SJSA1 (cell line): ENCODE measurements at regions not wholly inside any gene's neighbourhood (a gene's known extent, or its start where the extent isn't known, plus 50 kb on each side); places are given as distances from the start of the nearest gene placed in this dataset.

ENCODE experiments used
- DNase-seq, 2 experiments: peaks; one replicate each; pipeline ENCODE4 v3.0.0-alpha.2; 2015 to 2020; ENCODE audit warnings: low spot score in 2 of 2, low read depth in 1 of 2
- H3K27ac ChIP-seq: fragments of 250-450 bp; sonication (Bioruptor Pico); 2 replicates; pipeline ENCODE4 v1.5.1; 2020; ENCODE audit warnings: mild to moderate bottlenecking, moderate library complexity
- H3K27me3 ChIP-seq: fragments of 250-450 bp; sonication (Bioruptor Pico); replicated peaks from 2 replicates; pipeline ENCODE4 v1.5.1; 2020; ENCODE audit warnings: mild to moderate bottlenecking, moderate library complexity
- H3K36me3 ChIP-seq: fragments of 250-450 bp; sonication (Bioruptor Pico); 2 replicates; pipeline ENCODE4 v1.5.1; 2020; ENCODE audit warnings: mild to moderate bottlenecking
- H3K4me1 ChIP-seq: fragments of 250-450 bp; sonication (Bioruptor Pico); replicated peaks from 2 replicates; pipeline ENCODE4 v1.6.1; 2021; ENCODE audit warnings: mild to moderate bottlenecking
- H3K4me3 ChIP-seq: fragments of 250-450 bp; sonication (Bioruptor Pico); 2 replicates; pipeline ENCODE4 v1.5.1; 2020; ENCODE audit warnings: mild to moderate bottlenecking
- H3K9me3 ChIP-seq: fragments of 250-450 bp; sonication (Bioruptor Pico); replicated peaks from 2 replicates; pipeline ENCODE4 v1.5.1; 2020; ENCODE audit warnings: mild to moderate bottlenecking

- H3K27me3 ChIP-seq: no peaks in the 10 kb centered on the region
- H3K9me3 ChIP-seq: no peaks in the 10 kb centered on the region
- no peaks in the 10 kb centered on the region for H3K36me3 ChIP-seq
- DNase-seq: no peak
- H3K4me3 ChIP-seq: no peak overlapping the region
- H3K27ac ChIP-seq: no peak overlapping the region
- H3K4me1 ChIP-seq: no peaks in the 10 kb centered on the region
Measured at GRCh38 chr11:103547691-103548090, 438.5 kb downstream of the DYNC2H1 start.

- Histone ChIP-seq H3K4me3 (no peak overlapping the region), H3K27me3 (no peaks in the 10 kb centered on the region), H3K36me3 (no peaks in the 10 kb centered on the region), H3K9me3 (no peaks in the 10 kb centered on the region), H3K27ac (no peak overlapping the region), H3K4me1 (no peaks in the 10 kb centered on the region)
- DNase-seq: no peak
Measured at GRCh38 chr11:103548838-103549237, 439.6 kb downstream of the DYNC2H1 start.

GRCh38 chr11:103550811-103551210 is 441.6 kb downstream of the DYNC2H1 start:
- H3K27me3 ChIP-seq: no peaks in the 10 kb centered on the region
- H3K27ac ChIP-seq: no peak overlapping the region
- H3K36me3 ChIP-seq: no peaks in the 10 kb centered on the region
- H3K9me3 ChIP-seq: no peaks in the 10 kb centered on the region
- H3K4me1 ChIP-seq: no peaks in the 10 kb centered on the region
- DNase-seq: no peak
- no peak overlapping the region for H3K4me3 ChIP-seq

- H3K27ac ChIP-seq: no peak overlapping the region
- H3K4me1 ChIP-seq: no peaks in the 10 kb centered on the region
- no peaks in the 10 kb centered on the region for H3K36me3 ChIP-seq
- DNase-seq: no peak
- H3K4me3 ChIP-seq: no peak overlapping the region
- H3K27me3 ChIP-seq: no peaks in the 10 kb centered on the region
- H3K9me3 ChIP-seq: no peaks in the 10 kb centered on the region
Measured at GRCh38 chr11:103552086-103552485, 442.9 kb downstream of the DYNC2H1 start.

DNA sequence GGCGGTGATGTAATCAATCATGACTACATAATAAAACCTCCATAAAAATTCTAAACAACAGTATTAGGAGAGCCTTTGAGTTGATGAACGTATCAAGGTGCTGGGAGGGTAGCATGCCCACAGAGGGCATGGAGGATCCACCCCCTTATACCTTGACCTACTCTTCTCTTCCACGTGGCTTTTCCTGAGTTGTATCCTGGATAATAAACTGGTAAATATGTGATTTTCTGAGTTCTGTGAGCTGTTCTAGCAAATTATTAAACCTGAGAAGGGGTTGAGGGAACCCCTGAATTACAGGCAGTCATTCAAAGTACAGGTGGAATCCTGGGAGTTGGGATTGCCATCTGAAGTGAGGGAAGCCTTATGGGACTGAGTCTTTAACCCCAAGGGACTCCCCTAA is 446.9 kb downstream of the DYNC2H1 start:
- H3K27ac ChIP-seq: no peak overlapping the region
- DNase-seq: no peak
- no peaks in the 10 kb centered on the region for H3K4me1 ChIP-seq
- H3K9me3 ChIP-seq: no peaks in the 10 kb centered on the region
- H3K27me3 ChIP-seq: no peaks in the 10 kb centered on the region
- H3K36me3 ChIP-seq: no peaks in the 10 kb centered on the region
- H3K4me3 ChIP-seq: no peak overlapping the region

- Histone ChIP-seq H3K4me3 (no peak overlapping the region), H3K27me3 (no peaks in the 10 kb centered on the region), H3K4me1 (no peaks in the 10 kb centered on the region), H3K36me3 (no peaks in the 10 kb centered on the region), H3K27ac (no peak overlapping the region), H3K9me3 (no peaks in the 10 kb centered on the region)
- DNase-seq: no peak
Measured at GRCh38 chr11:103566116-103566515, 456.9 kb downstream of the DYNC2H1 start.

DNA sequence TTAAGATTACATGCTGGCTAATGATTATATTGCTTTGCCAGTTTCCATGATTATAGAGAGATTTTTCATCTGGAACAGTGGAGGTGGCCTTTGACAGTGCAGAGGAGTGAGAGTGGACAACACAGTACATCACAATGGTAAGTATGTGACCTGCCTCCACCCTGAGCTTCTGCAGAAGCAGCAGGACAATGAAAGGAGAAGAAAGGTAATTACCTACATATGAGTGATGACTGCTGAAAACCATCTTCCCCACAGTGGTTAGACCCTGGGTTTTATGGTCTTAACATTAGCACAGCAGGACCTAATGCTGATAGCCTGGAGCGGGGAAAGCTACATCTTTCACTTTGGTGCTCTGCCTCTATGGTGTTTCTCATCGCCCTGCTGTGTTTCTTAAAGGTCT is 454.7 kb upstream of the DDI1 start:
- Histone ChIP-seq H3K27me3 (no peaks in the 10 kb centered on the region), H3K4me3 (no peak overlapping the region), H3K27ac (no peak overlapping the region), H3K4me1 (no peaks in the 10 kb centered on the region), H3K9me3 (no peaks in the 10 kb centered on the region), H3K36me3 (no peaks in the 10 kb centered on the region)
- DNase-seq: no peak

DNA sequence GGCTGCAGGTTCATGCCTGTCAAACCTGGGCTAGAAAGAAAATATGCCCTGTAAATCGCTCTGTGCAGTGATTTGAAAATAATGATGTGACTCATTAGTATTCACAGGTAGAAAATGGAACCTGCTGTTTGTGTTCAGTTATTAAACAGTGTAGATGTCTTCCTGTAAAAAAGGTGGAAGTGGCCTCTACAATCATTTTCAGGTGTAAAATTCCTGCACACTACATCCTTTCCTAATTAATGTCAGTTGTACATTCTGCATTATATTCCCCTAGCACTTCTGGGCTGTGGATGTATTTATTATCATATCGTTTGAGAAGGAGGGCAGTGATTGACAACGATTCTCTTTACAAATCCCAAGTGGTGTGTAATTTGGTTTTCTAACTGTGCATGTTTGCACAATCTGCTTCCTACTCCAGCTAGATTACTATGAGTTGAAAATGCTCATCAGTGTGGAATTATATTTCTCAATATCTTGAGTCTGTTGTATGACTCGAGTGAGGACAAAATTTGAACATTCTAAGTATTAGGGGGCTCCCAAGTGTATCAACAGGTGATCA is 454.0 kb upstream of the DDI1 start:
- Histone ChIP-seq H3K27me3 (no peaks in the 10 kb centered on the region), H3K4me3 (no peak overlapping the region), H3K27ac (no peak overlapping the region), H3K9me3 (no peaks in the 10 kb centered on the region), H3K4me1 (no peaks in the 10 kb centered on the region; the same call in 1 of the 2 replicates), H3K36me3 (no peaks in the 10 kb centered on the region)
- no peak for DNase-seq

DNA sequence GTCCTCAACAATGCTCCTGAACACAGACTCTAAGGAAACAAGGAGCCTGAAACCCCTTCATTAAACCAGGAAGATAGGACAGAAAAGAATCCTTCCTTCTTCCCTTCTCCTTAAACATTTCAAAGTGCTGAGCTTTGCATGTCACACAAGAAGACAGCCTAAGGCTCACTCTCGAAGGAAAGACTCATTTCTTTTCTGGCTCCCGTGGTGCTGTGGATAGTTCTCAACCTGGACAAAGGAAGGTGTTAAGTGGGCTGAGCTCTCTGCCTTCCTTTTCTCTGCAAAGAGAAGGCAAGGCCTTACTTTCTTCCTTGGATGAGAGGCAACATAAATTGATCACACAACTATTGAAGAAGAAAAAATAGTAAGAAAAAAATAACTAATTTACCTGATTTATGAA is 452.4 kb upstream of the DDI1 start:
- Histone ChIP-seq H3K27me3 (no peaks in the 10 kb centered on the region), H3K27ac (no peak overlapping the region), H3K4me3 (no peak overlapping the region), H3K4me1 (peaks cover 5% of the 10 kb centered on the region), H3K36me3 (no peaks in the 10 kb centered on the region), H3K9me3 (no peaks in the 10 kb centered on the region)
- DNase-seq: no peak

- H3K27ac ChIP-seq: no peak overlapping the region
- H3K9me3 ChIP-seq: no peaks in the 10 kb centered on the region
- no peaks in the 10 kb centered on the region for H3K27me3 ChIP-seq
- H3K4me1 ChIP-seq: peaks cover 5% of the 10 kb centered on the region
- no peak overlapping the region for H3K4me3 ChIP-seq
- no peaks in the 10 kb centered on the region for H3K36me3 ChIP-seq
- no peak for DNase-seq
Measured at GRCh38 chr11:103584720-103585119, 451.7 kb upstream of the DDI1 start.

DNA sequence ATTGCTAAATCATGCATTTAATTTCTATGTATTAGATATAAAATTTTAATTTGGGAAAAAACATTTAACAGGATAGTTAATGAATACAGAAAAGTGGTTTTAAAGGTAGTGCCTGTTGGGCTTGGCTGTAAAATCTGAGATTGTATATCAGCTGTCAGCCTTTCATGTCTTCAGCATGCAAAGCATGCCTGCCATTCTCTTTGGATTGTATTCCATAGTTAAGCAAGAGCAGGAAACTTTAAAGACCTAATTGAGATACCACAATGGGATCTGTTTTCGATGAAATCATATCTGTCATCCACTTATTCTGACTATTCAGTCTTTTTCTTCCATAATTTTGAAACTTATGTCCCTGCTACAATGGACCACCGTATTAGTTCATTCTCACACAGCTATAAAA is 451.0 kb upstream of the DDI1 start:
- H3K4me3 ChIP-seq: no peak overlapping the region
- DNase-seq: no peak
- no peaks in the 10 kb centered on the region for H3K27me3 ChIP-seq
- H3K36me3 ChIP-seq: no peaks in the 10 kb centered on the region
- peaks cover 5% of the 10 kb centered on the region for H3K4me1 ChIP-seq
- no peak overlapping the region for H3K27ac ChIP-seq
- no peaks in the 10 kb centered on the region for H3K9me3 ChIP-seq

- no peaks in the 10 kb centered on the region for H3K9me3 ChIP-seq
- no peak for DNase-seq
- peaks cover 5% of the 10 kb centered on the region for H3K4me1 ChIP-seq
- H3K4me3 ChIP-seq: no peak overlapping the region
- no peaks in the 10 kb centered on the region for H3K36me3 ChIP-seq
- no peaks in the 10 kb centered on the region for H3K27me3 ChIP-seq
- H3K27ac ChIP-seq: no peak overlapping the region
Measured at GRCh38 chr11:103585911-103586310, 450.5 kb upstream of the DDI1 start.

DNA sequence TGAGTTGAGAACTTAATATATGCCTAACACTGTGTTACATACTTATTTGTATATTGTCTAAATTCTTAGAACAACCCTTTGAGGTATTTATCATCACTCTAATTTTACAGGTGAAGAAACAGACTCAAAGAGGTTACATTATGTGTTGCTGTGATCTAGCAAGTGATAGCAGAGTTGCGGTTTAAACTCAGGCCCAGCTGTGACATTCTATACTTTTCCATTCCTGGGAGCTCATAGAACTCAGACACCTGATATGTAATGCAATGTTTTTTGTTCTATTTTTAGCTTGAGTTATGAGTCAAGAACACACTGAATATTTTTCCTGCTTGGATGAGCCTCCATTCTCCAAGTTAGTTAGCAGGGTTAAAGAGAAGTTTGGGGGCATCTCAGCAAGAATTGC is 449.7 kb upstream of the DDI1 start:
- DNase-seq: no peak
- peaks cover 5% of the 10 kb centered on the region for H3K4me1 ChIP-seq
- H3K27me3 ChIP-seq: no peaks in the 10 kb centered on the region
- no peaks in the 10 kb centered on the region for H3K9me3 ChIP-seq
- no peak overlapping the region for H3K4me3 ChIP-seq
- no peaks in the 10 kb centered on the region for H3K36me3 ChIP-seq
- no peak overlapping the region for H3K27ac ChIP-seq

- H3K27me3 ChIP-seq: no peaks in the 10 kb centered on the region
- no peak overlapping the region for H3K27ac ChIP-seq
- peaks cover 5% of the 10 kb centered on the region for H3K4me1 ChIP-seq
- no peak overlapping the region for H3K4me3 ChIP-seq
- no peaks in the 10 kb centered on the region for H3K9me3 ChIP-seq
- H3K36me3 ChIP-seq: no peaks in the 10 kb centered on the region
- DNase-seq: no peak
Measured at GRCh38 chr11:103587901-103588788, 448.3 kb upstream of the DDI1 start.
